ENCODE measurements at regions not wholly inside any gene's neighbourhood (a gene's known extent, or its start where the extent isn't known, plus 50 kb on each side); places are given as distances from the start of the nearest gene placed in this dataset.
"Not testable (repeated sequence)": the region's sequence is repeated elsewhere in the genome, so short reads cannot be mapped to it uniquely, and the experiment has no call there.

GRCh38 chr7:152541892-152542291 lies 106.1 kb upstream of the KMT2C start (continued):
- TF ChIP-seq ZNF462 (CRISPR knock-in tag; IDR thresholded peaks at IDR 0.05) (no peak), CTCF (conservative IDR thresholded peaks at IDR 0.05; ENCODE audit: low read depth in 2 of 2) (no peak)

- not testable (repeated sequence) for H3K4me1 ChIP-seq (ENCODE audit: insufficient read depth); H3K27me3 ChIP-seq (ENCODE audit: insufficient read depth); H3K4me3 ChIP-seq; ATAC-seq; H3K79me2 ChIP-seq (replicated peaks; ENCODE audit: insufficient read depth); DNase-seq (ENCODE audit: low spot score); H3K36me3 Mint-ChIP-seq (ENCODE audit: low read depth); H3K9me3 Mint-ChIP-seq; H4K20me1 ChIP-seq (replicated peaks; ENCODE audit: insufficient read depth); H3K4me2 ChIP-seq; H3K27me3 Mint-ChIP-seq (ENCODE audit: insufficient read depth, low read depth, poor library complexity); H3K27ac ChIP-seq (ENCODE audit: low read depth); H3F3A ChIP-seq (replicated peaks; ENCODE audit: low read depth); H3K9me2 ChIP-seq (ENCODE audit: insufficient read depth); H3K27ac Mint-ChIP-seq; H3K36me3 ChIP-seq (ENCODE audit: insufficient read depth); H3K4me3 Mint-ChIP-seq
- H2AFZ ChIP-seq: 0 out of 2 replicates have a peak overlapping the region, but pooled peaks have one; percentile 66
- H3K4me1 Mint-ChIP-seq: peaks cover 13% of the 10 kb centered on the region
These were observed 103.3 kb upstream of the KMT2C start for GRCh38 chr7:152539190-152539495.

- not testable (repeated sequence) for H3K27ac ChIP-seq (ENCODE audit: low read depth); ATAC-seq; H3K79me2 ChIP-seq (replicated peaks; ENCODE audit: insufficient read depth); H3K9me3 Mint-ChIP-seq; H3F3A ChIP-seq (replicated peaks; ENCODE audit: low read depth); H3K27me3 Mint-ChIP-seq (ENCODE audit: insufficient read depth, low read depth, poor library complexity); H4K20me1 ChIP-seq (replicated peaks; ENCODE audit: insufficient read depth); H3K4me1 ChIP-seq (ENCODE audit: insufficient read depth); H3K27ac Mint-ChIP-seq; H3K36me3 ChIP-seq (ENCODE audit: insufficient read depth); H3K4me3 Mint-ChIP-seq; H3K4me2 ChIP-seq; H3K4me3 ChIP-seq; DNase-seq (ENCODE audit: low spot score); H3K9me2 ChIP-seq (ENCODE audit: insufficient read depth); H3K36me3 Mint-ChIP-seq (ENCODE audit: low read depth); H3K27me3 ChIP-seq (ENCODE audit: insufficient read depth)
- peaks cover 12% of the 10 kb centered on the region for H3K4me1 Mint-ChIP-seq
- peak overlapping the region; percentile 14; the same call in 1 of the 2 replicates for H2AFZ ChIP-seq
These were observed 102.8 kb upstream of the KMT2C start for GRCh38 chr7:152538346-152539189.
